Adipocyte (in vitro differentiated cells): ENCODE measurements at regions not wholly inside any gene's neighbourhood (a gene's known extent, or its start where the extent isn't known, plus 50 kb on each side); places are given as distances from the start of the nearest gene placed in this dataset.

Experiments
- DNase-seq: peaks from one replicate; pipeline ENCODE4 v3.0.0-alpha.2; 2015; ENCODE audit warnings: low read depth
- H3K27me3 ChIP-seq: replicated peaks from 2 replicates; pipeline ENCODE4 v1.7.0; 2013; ENCODE audit warnings: mild to moderate bottlenecking, low read length, moderate library complexity; ENCODE audit not compliant: control insufficient read depth, insufficient read depth
- H3K36me3 ChIP-seq: 2 replicates; pipeline ENCODE4 v1.7.0; 2013; ENCODE audit warnings: low read length, mild to moderate bottlenecking, moderate library complexity; ENCODE audit not compliant: control insufficient read depth, insufficient read depth, severe bottlenecking
- H3K4me1 ChIP-seq: 2 replicates; pipeline ENCODE4 v1.7.0; 2013; ENCODE audit warnings: mild to moderate bottlenecking, low read length, moderate library complexity; ENCODE audit not compliant: control insufficient read depth, insufficient read depth
- H3K4me3 ChIP-seq: 2 replicates; pipeline ENCODE4 v1.7.0; 2013; ENCODE audit warnings: mild to moderate bottlenecking, low read length, moderate library complexity
- H3K9ac ChIP-seq: 2 replicates; pipeline ENCODE4 v1.7.0; 2013; ENCODE audit warnings: mild to moderate bottlenecking, low read length, moderate library complexity
- H3K9me3 ChIP-seq: 2 replicates; pipeline ENCODE4 v1.7.0; 2013; ENCODE audit warnings: mild to moderate bottlenecking, low read length, moderate library complexity; ENCODE audit not compliant: control insufficient read depth

GRCh38 chr13:86655561-86655960 lies 856.3 kb upstream of the SLITRK6 start:
- H3K9ac ChIP-seq: no peak overlapping the region
- no peak overlapping the region for H3K4me3 ChIP-seq
- H3K4me1 ChIP-seq: no peaks in the 10 kb centered on the region
- H3K9me3 ChIP-seq: no peaks in the 10 kb centered on the region
- H3K36me3 ChIP-seq: no peaks in the 10 kb centered on the region
- DNase-seq: no peak
- H3K27me3 ChIP-seq: no peaks in the 10 kb centered on the region

GRCh38 chr13:86660090-86660489 lies 860.9 kb upstream of the SLITRK6 start:
- Histone ChIP-seq H3K4me3 (no peak overlapping the region), H3K9me3 (no peaks in the 10 kb centered on the region), H3K27me3 (no peaks in the 10 kb centered on the region), H3K9ac (no peak overlapping the region), H3K36me3 (no peaks in the 10 kb centered on the region), H3K4me1 (no peaks in the 10 kb centered on the region)
- no peak for DNase-seq

GRCh38 chr13:86665842-86666241 lies 866.6 kb upstream of the SLITRK6 start:
- Histone ChIP-seq H3K9me3 (no peaks in the 10 kb centered on the region), H3K4me3 (no peak overlapping the region)

GRCh38 chr13:86673931-86674431 lies 874.8 kb upstream of the SLITRK6 start:
- Histone ChIP-seq H3K9me3 (no peaks in the 10 kb centered on the region), H3K27me3 (no peaks in the 10 kb centered on the region), H3K4me3 (no peak overlapping the region), H3K9ac (no peak overlapping the region), H3K4me1 (no peaks in the 10 kb centered on the region), H3K36me3 (no peaks in the 10 kb centered on the region)
- no peak for DNase-seq

More at GRCh38 chr13:86665842-86666241, 866.6 kb upstream of the SLITRK6 start:
- no peak for DNase-seq
- Histone ChIP-seq H3K4me1 (no peaks in the 10 kb centered on the region), H3K27me3 (no peaks in the 10 kb centered on the region), H3K9ac (no peak overlapping the region), H3K36me3 (no peaks in the 10 kb centered on the region)

- no peak overlapping the region for H3K4me3 ChIP-seq
- no peaks in the 10 kb centered on the region for H3K36me3 ChIP-seq
- DNase-seq: no peak
- no peaks in the 10 kb centered on the region for H3K27me3 ChIP-seq
- no peak overlapping the region for H3K9ac ChIP-seq
- no peaks in the 10 kb centered on the region for H3K4me1 ChIP-seq
- H3K9me3 ChIP-seq: no peaks in the 10 kb centered on the region
Observed at GRCh38 chr13:86681223-86681622, 882.0 kb upstream of the SLITRK6 start.

GRCh38 chr13:86684402-86684801 lies 885.2 kb upstream of the SLITRK6 start:
- H3K9ac ChIP-seq: no peak overlapping the region
- H3K4me3 ChIP-seq: no peak overlapping the region
- H3K9me3 ChIP-seq: no peaks in the 10 kb centered on the region
- DNase-seq: no peak
- H3K4me1 ChIP-seq: no peaks in the 10 kb centered on the region
- H3K36me3 ChIP-seq: no peaks in the 10 kb centered on the region
- no peaks in the 10 kb centered on the region for H3K27me3 ChIP-seq

GRCh38 chr13:86689911-86690310 lies 890.7 kb upstream of the SLITRK6 start:
- Histone ChIP-seq H3K27me3 (no peaks in the 10 kb centered on the region), H3K36me3 (no peaks in the 10 kb centered on the region), H3K9me3 (no peaks in the 10 kb centered on the region), H3K4me3 (no peak overlapping the region), H3K9ac (no peak overlapping the region), H3K4me1 (no peaks in the 10 kb centered on the region)
- DNase-seq: no peak

- Histone ChIP-seq H3K9ac (no peak overlapping the region), H3K4me1 (no peaks in the 10 kb centered on the region), H3K4me3 (no peak overlapping the region), H3K36me3 (no peaks in the 10 kb centered on the region), H3K9me3 (no peaks in the 10 kb centered on the region), H3K27me3 (no peaks in the 10 kb centered on the region)
- DNase-seq: no peak
Observed at GRCh38 chr13:86692291-86692690, 893.1 kb upstream of the SLITRK6 start.

- Histone ChIP-seq H3K9ac (no peak overlapping the region), H3K9me3 (no peaks in the 10 kb centered on the region), H3K4me1 (no peaks in the 10 kb centered on the region), H3K4me3 (no peak overlapping the region), H3K27me3 (no peaks in the 10 kb centered on the region), H3K36me3 (no peaks in the 10 kb centered on the region)
- DNase-seq: no peak
Observed at GRCh38 chr13:86710013-86710412, 910.8 kb upstream of the SLITRK6 start.

GRCh38 chr13:86710896-86711295 lies 911.7 kb upstream of the SLITRK6 start:
- DNase-seq: no peak
- no peak overlapping the region for H3K9ac ChIP-seq
- no peak overlapping the region for H3K4me3 ChIP-seq
- H3K27me3 ChIP-seq: no peaks in the 10 kb centered on the region
- no peaks in the 10 kb centered on the region for H3K4me1 ChIP-seq
- H3K9me3 ChIP-seq: no peaks in the 10 kb centered on the region
- no peaks in the 10 kb centered on the region for H3K36me3 ChIP-seq

GRCh38 chr13:86714495-86714894 lies 915.3 kb upstream of the SLITRK6 start:
- no peaks in the 10 kb centered on the region for H3K9me3 ChIP-seq
- no peaks in the 10 kb centered on the region for H3K4me1 ChIP-seq
- H3K27me3 ChIP-seq: no peaks in the 10 kb centered on the region
- no peaks in the 10 kb centered on the region for H3K36me3 ChIP-seq
- no peak overlapping the region for H3K9ac ChIP-seq
- DNase-seq: no peak
- H3K4me3 ChIP-seq: no peak overlapping the region

- no peak overlapping the region for H3K4me3 ChIP-seq
- peaks cover 4% of the 10 kb centered on the region for H3K4me1 ChIP-seq
- no peaks in the 10 kb centered on the region for H3K9me3 ChIP-seq
- no peaks in the 10 kb centered on the region for H3K27me3 ChIP-seq
- no peak for DNase-seq
- no peak overlapping the region for H3K9ac ChIP-seq
- H3K36me3 ChIP-seq: no peaks in the 10 kb centered on the region
Observed at GRCh38 chr13:86725105-86725504, 925.9 kb upstream of the SLITRK6 start.
